H1 (cell line): ENCODE measurements at regions not wholly inside any gene's neighbourhood (a gene's known extent, or its start where the extent isn't known, plus 50 kb on each side); places are given as distances from the start of the nearest gene placed in this dataset.

Experiments used
- CHD7 ChIP-seq: fragments of 300-600 bp; sonication (generic); IDR thresholded peaks from 2 replicates; pipeline ENCODE4 v1.7.1; 2012; ENCODE audit warnings: low read length, moderate library complexity, mild to moderate bottlenecking, inconsistent platforms; ENCODE audit not compliant: insufficient replicate concordance
- JUND ChIP-seq: IDR thresholded peaks from 2 replicates; pipeline ENCODE4 v1.6.1; 2011; ENCODE audit warnings: mild to moderate bottlenecking, improper control_type of control experiment, low read length

GRCh38 chr13:61700181-61700580 lies 284.5 kb upstream of the PCDH20 start (continued):
- TF ChIP-seq CHD7 (no peak), JUND (no peak)
